ENCODE measurements at regions not wholly inside any gene's neighbourhood (a gene's known extent, or its start where the extent isn't known, plus 50 kb on each side); places are given as distances from the start of the nearest gene placed in this dataset.

GRCh38 chr3:189049458-189050236 lies 122.1 kb upstream of the TPRG1 start:
- no peak for DNase-seq (ENCODE audit: low read depth)

GRCh38 chr3:189053322-189053721 lies 118.4 kb upstream of the TPRG1 start:
- no peak for DNase-seq (ENCODE audit: low read depth)

- no peak for DNase-seq (ENCODE audit: low read depth)
These were observed 115.0 kb upstream of the TPRG1 start for GRCh38 chr3:189056646-189057335.

- DNase-seq (ENCODE audit: low read depth) = no peak
These were observed 114.4 kb upstream of the TPRG1 start for GRCh38 chr3:189057369-189057768.

DNA sequence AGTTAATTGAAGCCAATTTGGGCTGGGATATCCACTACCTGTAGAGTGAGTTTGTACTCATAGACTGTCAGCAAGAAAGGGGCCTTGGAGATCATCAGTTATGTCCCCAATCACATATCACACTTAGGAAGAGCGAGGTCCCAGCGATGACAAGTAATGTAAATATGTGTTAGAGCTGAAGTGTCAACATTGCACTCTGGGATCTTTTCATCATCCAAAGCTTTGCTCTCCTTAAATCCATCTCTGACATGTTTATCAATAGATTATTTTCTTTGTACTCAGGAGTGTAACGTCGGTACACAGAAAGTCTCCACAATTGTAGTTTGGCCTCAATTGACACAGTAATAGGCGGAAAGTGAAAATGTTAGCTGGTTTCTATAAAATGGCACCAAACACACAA lies 113.7 kb upstream of the TPRG1 start:
- no peak for DNase-seq (ENCODE audit: low read depth)

DNA sequence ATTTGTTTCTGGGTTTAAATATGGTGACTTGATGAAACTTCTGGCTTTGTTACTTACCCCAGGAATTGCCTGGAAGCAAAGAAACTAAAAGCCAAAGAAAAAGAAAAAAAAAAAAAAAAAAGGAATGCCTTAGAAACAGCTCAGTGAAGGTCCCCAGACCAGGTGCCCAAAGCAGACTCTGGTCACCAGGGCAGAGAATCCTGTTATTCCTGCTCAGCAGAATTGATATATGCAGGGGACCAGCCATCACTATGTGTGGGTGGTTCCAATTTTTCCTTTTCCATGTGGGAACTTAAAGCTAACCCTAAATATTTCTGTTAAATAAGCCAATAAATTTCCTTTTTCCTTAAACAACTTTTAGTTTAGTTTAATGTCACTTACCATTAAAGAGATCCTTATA lies 100.8 kb upstream of the TPRG1 start:
- DNase-seq (ENCODE audit: low read depth) = no peak

- no peak for DNase-seq (ENCODE audit: low read depth)
These were observed 100.3 kb upstream of the TPRG1 start for GRCh38 chr3:189071446-189071845.

DNA sequence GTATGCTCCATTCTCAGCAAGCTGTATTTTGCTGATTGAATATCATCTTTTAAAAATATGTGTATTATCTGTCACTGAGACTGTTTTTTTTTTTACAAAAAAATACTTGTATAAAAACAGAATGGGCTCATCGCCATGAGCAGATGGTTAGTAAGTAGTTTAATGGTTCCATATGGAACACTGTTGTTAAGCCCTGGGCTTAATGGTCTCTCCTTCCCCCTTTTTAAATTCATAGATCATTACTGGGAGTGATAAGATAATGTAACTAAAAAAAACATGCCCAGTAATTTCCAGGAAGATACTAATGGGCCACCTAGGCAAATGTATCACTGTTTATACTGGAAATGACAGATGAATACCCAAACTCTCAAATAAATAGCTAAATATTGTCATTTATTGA lies 95.3 kb upstream of the TPRG1 start:
- DNase-seq (ENCODE audit: low read depth) = no peak

GRCh38 chr3:189080745-189081144 lies 91.0 kb upstream of the TPRG1 start:
- no peak for DNase-seq (ENCODE audit: low read depth)

- no peak for DNase-seq (ENCODE audit: low read depth)
These were observed 88.9 kb upstream of the TPRG1 start for GRCh38 chr3:189082666-189083427.

DNA sequence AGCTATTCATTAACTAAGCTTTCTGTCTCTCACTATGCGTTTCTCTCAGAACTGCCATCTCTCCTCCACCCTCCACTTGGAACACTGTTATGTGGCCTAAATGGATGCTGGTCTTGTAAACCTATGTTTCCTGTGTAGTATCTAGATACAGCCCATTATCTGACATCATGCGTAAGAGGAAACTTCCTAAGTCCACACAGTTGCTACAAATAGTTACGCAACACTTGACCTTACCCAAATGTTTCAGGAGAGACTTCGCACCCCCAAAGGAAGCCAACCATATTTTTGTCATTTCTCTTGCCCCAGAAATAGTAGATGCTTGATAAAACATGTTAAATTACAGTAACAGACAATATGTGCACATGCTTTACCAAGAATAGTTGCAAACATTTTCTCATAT lies 87.2 kb upstream of the TPRG1 start:
- DNase-seq (ENCODE audit: low read depth) = no peak

- DNase-seq (ENCODE audit: low read depth) = no peak
These were observed 79.2 kb upstream of the TPRG1 start for GRCh38 chr3:189092547-189092946.

DNA sequence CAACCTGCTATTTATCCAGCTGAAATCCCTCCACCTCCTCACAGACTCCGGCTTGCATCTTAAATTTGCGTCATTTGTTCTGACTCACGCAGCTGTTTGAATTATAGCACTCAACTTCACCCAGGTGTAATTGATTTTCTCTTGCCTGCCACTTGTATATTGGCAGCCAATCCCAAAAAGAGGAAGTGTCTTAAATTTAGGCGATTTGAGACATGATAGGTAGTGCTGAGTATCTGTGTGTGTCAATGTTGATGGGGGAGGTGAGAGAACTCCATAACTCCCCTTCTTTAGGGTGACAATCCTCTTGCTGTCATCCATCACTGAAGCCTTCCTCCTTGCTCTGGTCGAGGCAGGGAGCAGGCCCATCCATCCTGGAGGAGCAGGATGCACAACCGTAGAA lies 77.2 kb upstream of the TPRG1 start:
- DNase-seq (ENCODE audit: low read depth) = no peak

DNA sequence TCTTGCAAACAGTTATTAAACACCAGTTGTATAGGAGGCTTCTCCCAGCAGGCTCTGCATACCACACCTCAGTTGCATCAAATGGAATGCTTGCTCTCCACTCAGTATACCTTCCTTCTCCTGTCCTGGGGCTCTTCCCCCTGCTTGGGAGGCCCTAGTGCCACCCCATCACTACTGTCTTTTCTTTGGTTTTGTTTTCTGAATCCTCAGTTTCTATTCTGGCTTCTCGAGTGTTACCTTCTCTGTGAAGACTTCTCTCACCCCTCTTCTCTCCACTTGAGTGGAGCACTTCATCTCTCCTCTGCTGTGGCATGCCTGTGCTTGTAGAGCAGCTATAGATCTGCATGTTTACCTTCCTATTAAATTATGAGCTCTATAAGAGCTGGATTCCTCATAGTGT lies 75.7 kb upstream of the TPRG1 start:
- DNase-seq (ENCODE audit: low read depth) = no peak

DNA sequence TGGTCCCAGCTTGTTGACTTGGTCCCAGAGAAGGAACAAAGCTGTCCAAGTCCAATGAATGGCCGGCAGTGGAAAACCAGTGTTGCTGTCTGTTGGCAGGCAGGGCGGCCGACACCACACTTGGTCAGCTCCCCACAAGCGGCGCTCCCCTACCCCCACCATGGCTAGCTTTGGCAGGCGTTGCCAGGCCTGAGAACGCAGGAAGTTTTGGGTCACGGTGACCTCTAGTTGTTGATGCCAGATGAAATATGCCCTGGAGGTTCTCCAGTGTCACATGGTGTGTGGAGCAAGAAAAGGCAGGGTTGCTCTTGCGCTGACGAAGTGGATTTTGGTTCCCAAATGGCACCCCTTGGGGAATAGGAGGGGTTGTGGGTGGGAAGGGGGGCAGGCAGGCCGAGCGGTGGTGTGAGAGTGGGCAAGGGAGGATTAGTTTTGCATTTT lies 72.7 kb upstream of the TPRG1 start:
- no peak for DNase-seq (ENCODE audit: low read depth)

- DNase-seq (ENCODE audit: low read depth) = no peak
These were observed 72.1 kb upstream of the TPRG1 start for GRCh38 chr3:189099505-189100290.

- DNase-seq (ENCODE audit: low read depth) = no peak
These were observed 70.9 kb upstream of the TPRG1 start for GRCh38 chr3:189100866-189101265.

GRCh38 chr3:189101594-189101993 lies 70.2 kb upstream of the TPRG1 start:
- DNase-seq (ENCODE audit: low read depth) = no peak

DNA sequence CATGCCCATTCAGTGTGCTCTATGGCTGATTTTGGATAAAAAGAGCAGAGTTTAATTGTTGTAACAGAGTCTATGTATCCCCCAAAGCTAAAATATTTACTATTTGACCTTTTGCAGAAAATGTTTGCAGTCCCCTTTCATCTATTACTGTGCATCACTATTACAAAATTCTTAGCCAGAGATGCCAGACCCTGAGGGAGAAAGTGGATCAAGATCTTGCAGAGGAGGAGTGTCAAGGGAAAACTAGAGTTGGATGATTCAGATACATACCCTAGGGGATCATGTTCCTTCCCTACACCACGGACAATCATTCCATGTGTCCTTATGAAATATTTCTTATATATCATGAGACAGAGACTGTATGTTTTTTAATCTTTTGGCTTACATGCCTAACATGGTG lies 68.6 kb upstream of the TPRG1 start:
- no peak for DNase-seq (ENCODE audit: low read depth)

GRCh38 chr3:189108067-189108466 lies 63.7 kb upstream of the TPRG1 start:
- no peak for DNase-seq (ENCODE audit: low read depth)

DNA sequence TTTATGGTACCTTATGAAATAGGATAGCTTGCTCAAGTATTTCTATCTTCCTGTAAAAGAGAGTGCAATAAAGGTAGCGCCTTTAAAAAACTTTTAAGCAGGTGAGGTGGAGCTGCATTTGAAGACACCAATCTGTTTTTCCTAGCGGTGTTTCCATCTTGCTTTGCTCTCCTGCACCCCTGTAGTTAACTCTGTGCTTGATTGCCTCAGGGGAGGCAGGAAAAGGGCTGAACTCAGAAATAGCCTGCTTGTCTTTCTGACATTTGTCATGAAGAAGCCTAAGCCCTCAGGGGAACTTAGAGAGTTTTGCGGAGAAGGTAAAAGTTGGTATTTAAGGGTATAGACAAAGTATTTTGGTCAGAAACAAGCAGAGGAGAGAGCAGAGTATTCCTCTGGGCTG lies 63.0 kb upstream of the TPRG1 start:
- no peak for DNase-seq (ENCODE audit: low read depth)

- DNase-seq (ENCODE audit: low read depth) = no peak
These were observed 62.6 kb upstream of the TPRG1 start for GRCh38 chr3:189109145-189109544.

All from HS-27A (cell line).